Heart left ventricle (tissue), 13 donors: ENCODE measurements at regions not wholly inside any gene's neighbourhood (a gene's known extent, or its start where the extent isn't known, plus 50 kb on each side); places are given as distances from the start of the nearest gene placed in this dataset.

Experiments
- POLR2A ChIP-seq, 2 donors: fragments of 450-650 bp; IDR thresholded peaks; one replicate each; pipeline ENCODE4 v1.6.1; 2017; ENCODE audit warnings: antibody characterized with exemption in 2 of 2, mild to moderate bottlenecking in 2 of 2, moderate library complexity in 2 of 2
- TF ChIP-seq, protein P1 (sequence below), 12 donors: fragments of 200-600 bp; sonication (generic) in 4 of 12; IDR thresholded peaks; one replicate each; pipeline versions ENCODE4 v1.5.0 to v1.8.0; 2018 to 2022; ENCODE audit warnings: antibody characterized with exemption in 12 of 12, mild to moderate bottlenecking in 5 of 12
- donor health status: ischemic (EF 13 %, LVEDD 7.1; RV severe dilation, severe dysfunction).
- donor health status: DM: no; HTN: yes; CAD: no.
- donor health status: DM: no; HTN: no; CAD: no.
- donor health status: ischemic (EF 25% LVEDD 6.9; RV normal size, moderate dysfunction).
- donor health status: ischemic (EF 25% LVEDD 5.7; RV mildly dilated, moderate dysfunction).
- donor health status: ischemic (EF 35%, LVEDD 5.7; RV mildly dilated, moderate dysfunction).
- donor health status: nonischemic (EF 11% LVEDD 7.7; RV severe dilation, severe dysfunction).
- donor health status: DM: yes; HTN: yes; CAD: no.
- donor health status: PGD.
- donor health status: ischemic (EF 29% LVEDD 5.4; RV normal size, mild dysfunction).
- donor health status: nonischemic (EF 23%, LVEDD 6.1; RV moderate dilation, normal function).

- TF ChIP-seq, protein P1, sequence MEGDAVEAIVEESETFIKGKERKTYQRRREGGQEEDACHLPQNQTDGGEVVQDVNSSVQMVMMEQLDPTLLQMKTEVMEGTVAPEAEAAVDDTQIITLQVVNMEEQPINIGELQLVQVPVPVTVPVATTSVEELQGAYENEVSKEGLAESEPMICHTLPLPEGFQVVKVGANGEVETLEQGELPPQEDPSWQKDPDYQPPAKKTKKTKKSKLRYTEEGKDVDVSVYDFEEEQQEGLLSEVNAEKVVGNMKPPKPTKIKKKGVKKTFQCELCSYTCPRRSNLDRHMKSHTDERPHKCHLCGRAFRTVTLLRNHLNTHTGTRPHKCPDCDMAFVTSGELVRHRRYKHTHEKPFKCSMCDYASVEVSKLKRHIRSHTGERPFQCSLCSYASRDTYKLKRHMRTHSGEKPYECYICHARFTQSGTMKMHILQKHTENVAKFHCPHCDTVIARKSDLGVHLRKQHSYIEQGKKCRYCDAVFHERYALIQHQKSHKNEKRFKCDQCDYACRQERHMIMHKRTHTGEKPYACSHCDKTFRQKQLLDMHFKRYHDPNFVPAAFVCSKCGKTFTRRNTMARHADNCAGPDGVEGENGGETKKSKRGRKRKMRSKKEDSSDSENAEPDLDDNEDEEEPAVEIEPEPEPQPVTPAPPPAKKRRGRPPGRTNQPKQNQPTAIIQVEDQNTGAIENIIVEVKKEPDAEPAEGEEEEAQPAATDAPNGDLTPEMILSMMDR (IDR thresholded peaks at IDR 0.05): no peak
- TF ChIP-seq POLR2A (IDR thresholded peaks at IDR 0.05): no peak
These were observed 326.3 kb downstream of the MAF start for GRCh38 chr16:79274264-79274663.
